GM21576 (cell line): ENCODE measurements at regions not wholly inside any gene's neighbourhood (a gene's known extent, or its start where the extent isn't known, plus 50 kb on each side); places are given as distances from the start of the nearest gene placed in this dataset.
A peak's percentile ranks its signal among the peaks of the same experiment; 100 is the strongest.

Experiments used
- ATAC-seq: cut with Tn5 transposase; IDR thresholded peaks from one replicate; pipeline ENCODE4 v1.9.1; 2021; ENCODE audit warnings: mild to moderate bottlenecking, moderate library complexity; ENCODE audit not compliant: unreplicated experiment

- ATAC-seq: no peak
Measured at GRCh38 chr4:14742054-14742453, 260.2 kb upstream of the CPEB2 start.

- no peak for ATAC-seq
Measured at GRCh38 chr4:14743172-14743571, 259.1 kb upstream of the CPEB2 start.

- no peak for ATAC-seq
Measured at GRCh38 chr4:14743601-14744000, 258.7 kb upstream of the CPEB2 start.

GRCh38 chr4:14744346-14744745 is 257.9 kb upstream of the CPEB2 start:
- no peak for ATAC-seq

GRCh38 chr4:14749910-14750309 is 252.4 kb upstream of the CPEB2 start:
- ATAC-seq: peak; percentile 59

- no peak for ATAC-seq
Measured at GRCh38 chr4:14752341-14753046, 249.8 kb upstream of the CPEB2 start.

GRCh38 chr4:14767142-14767541 is 235.1 kb upstream of the CPEB2 start:
- ATAC-seq: no peak

GRCh38 chr4:14768449-14768848 is 233.8 kb upstream of the CPEB2 start:
- no peak for ATAC-seq

- ATAC-seq: no peak
Measured at GRCh38 chr4:14769993-14770392, 232.3 kb upstream of the CPEB2 start.

GRCh38 chr4:14771094-14771493 is 231.2 kb upstream of the CPEB2 start:
- ATAC-seq: no peak

- no peak for ATAC-seq
Measured at GRCh38 chr4:14771504-14772175, 230.6 kb upstream of the CPEB2 start.

- no peak for ATAC-seq
Measured at GRCh38 chr4:14772388-14772787, 229.9 kb upstream of the CPEB2 start.

- ATAC-seq: peak; percentile 90
Measured at GRCh38 chr4:14783011-14783877, 219.0 kb upstream of the CPEB2 start.

GRCh38 chr4:14787221-14787620 is 215.1 kb upstream of the CPEB2 start:
- no peak for ATAC-seq

GRCh38 chr4:14787894-14788293 is 214.4 kb upstream of the CPEB2 start:
- no peak for ATAC-seq

- ATAC-seq: no peak
Measured at GRCh38 chr4:14790494-14790893, 211.8 kb upstream of the CPEB2 start.

- no peak for ATAC-seq
Measured at GRCh38 chr4:14792702-14793227, 209.5 kb upstream of the CPEB2 start.

- no peak for ATAC-seq
Measured at GRCh38 chr4:14800977-14801376, 201.3 kb upstream of the CPEB2 start.

- ATAC-seq: no peak
Measured at GRCh38 chr4:14802596-14802995, 199.7 kb upstream of the CPEB2 start.

- no peak for ATAC-seq
Measured at GRCh38 chr4:14807856-14808255, 194.4 kb upstream of the CPEB2 start.

GRCh38 chr4:14809203-14809602 is 193.1 kb upstream of the CPEB2 start:
- no peak for ATAC-seq
